Heart left ventricle (tissue), 16 donors: ENCODE measurements at regions not wholly inside any gene's neighbourhood (a gene's known extent, or its start where the extent isn't known, plus 50 kb on each side); places are given as distances from the start of the nearest gene placed in this dataset.

Experiments used
- ATAC-seq, 4 donors: fragments of 200-7000 bp; cut with Tn5 transposase; one replicate each; pipeline ENCODE4 v1.9.1; 2020 to 2022; ENCODE audit warnings: moderate library complexity in 4 of 4, mild to moderate bottlenecking in 3 of 4, moderate number of reproducible peaks in 1 of 4
- DNase-seq, 5 donors: peaks; one replicate each; pipeline ENCODE4 v3.0.0-alpha.2; 2020
- H3K27ac ChIP-seq, 12 donors: fragments of 200-600 bp; sonication (generic) in 4 of 12; one replicate each; pipeline versions ENCODE4 v1.5.0 to v1.8.0; 2016 to 2022; ENCODE audit warnings: mild to moderate bottlenecking in 2 of 12
- H3K27me3 ChIP-seq, 9 donors: fragments of 200-600 bp; sonication (generic) in 2 of 9; one replicate each; pipeline versions ENCODE4 v1.5.1 to v1.8.0; 2016 to 2022; ENCODE audit warnings: mild to moderate bottlenecking in 3 of 9
- H3K36me3 ChIP-seq, 9 donors: fragments of 200-600 bp; sonication (generic) in 2 of 9; one replicate each; pipeline versions ENCODE4 v1.5.0 to v1.8.0; 2018 to 2022; ENCODE audit warnings: mild to moderate bottlenecking in 2 of 9
- H3K4me1 ChIP-seq, 12 donors: fragments of 200-600 bp; sonication (generic) in 4 of 12; one replicate each; pipeline versions ENCODE4 v1.5.0 to v1.8.0; 2016 to 2022; ENCODE audit warnings: mild to moderate bottlenecking in 3 of 12
- H3K4me3 ChIP-seq, 12 donors: fragments of 200-600 bp; sonication (generic) in 4 of 12; one replicate each; pipeline versions ENCODE4 v1.5.0 to v1.8.0; 2017 to 2022; ENCODE audit warnings: mild to moderate bottlenecking in 9 of 12, moderate library complexity in 4 of 12
- H3K9me3 ChIP-seq, 12 donors: fragments of 200-600 bp; sonication (generic) in 4 of 12; one replicate each; pipeline versions ENCODE4 v1.5.0 to v1.8.0; 2016 to 2022; ENCODE audit warnings: mild to moderate bottlenecking in 1 of 12
- CTCF ChIP-seq, 12 donors: fragments of 200-600 bp; sonication (generic) in 4 of 12; IDR thresholded peaks; one replicate each; pipeline versions ENCODE4 v1.5.0 to v1.8.0; 2018 to 2022; ENCODE audit warnings: antibody characterized with exemption in 12 of 12, mild to moderate bottlenecking in 5 of 12
- POLR2A ChIP-seq, 2 donors: fragments of 450-650 bp; IDR thresholded peaks; one replicate each; pipeline ENCODE4 v1.6.1; 2017; ENCODE audit warnings: antibody characterized with exemption in 2 of 2, mild to moderate bottlenecking in 2 of 2, moderate library complexity in 2 of 2
- WGBS, 4 donors: extraction: QIAGEN DNeasy Blood & Tissue Kit in 2 of 4; methylation state at CpG; one replicate each; pipeline versions ENCODE4 v1.1.5 to v1.1.7; 2013 to 2018; 5-methylcytosine and 5-hydroxymethylcytosine counted together
- intact Hi-C, 10 donors: fragments of 100-400 bp; cut with DNase I; formaldehyde crosslinking; loops; one replicate each; pipeline versions ENCODE4 v1.11.1 to v1.14.2; 2022
- donor health status: ischemic (EF 13 %, LVEDD 7.1; RV severe dilation, severe dysfunction).
- donor health status: healthy with polysubstance abuse.
- donor health status: DM: no; HTN: yes; CAD: no.
- donor health status: DM: no; HTN: no; CAD: no.
- donor health status: ischemic (EF 25% LVEDD 6.9; RV normal size, moderate dysfunction).
- donor health status: ischemic (EF 25% LVEDD 5.7; RV mildly dilated, moderate dysfunction).
- donor health status: healthy.
- donor health status: DM: yes; HTN: yes; CAD: no.
- donor health status: ischemic (EF 35%, LVEDD 5.7; RV mildly dilated, moderate dysfunction).
- donor health status: nonischemic (EF 11% LVEDD 7.7; RV severe dilation, severe dysfunction).
- donor health status: DM: yes; HTN: yes; CAD: no.
- donor health status: PGD.
- donor health status: ischemic (EF 29% LVEDD 5.4; RV normal size, mild dysfunction).
- donor health status: nonischemic (EF 23%, LVEDD 6.1; RV moderate dilation, normal function).

DNA sequence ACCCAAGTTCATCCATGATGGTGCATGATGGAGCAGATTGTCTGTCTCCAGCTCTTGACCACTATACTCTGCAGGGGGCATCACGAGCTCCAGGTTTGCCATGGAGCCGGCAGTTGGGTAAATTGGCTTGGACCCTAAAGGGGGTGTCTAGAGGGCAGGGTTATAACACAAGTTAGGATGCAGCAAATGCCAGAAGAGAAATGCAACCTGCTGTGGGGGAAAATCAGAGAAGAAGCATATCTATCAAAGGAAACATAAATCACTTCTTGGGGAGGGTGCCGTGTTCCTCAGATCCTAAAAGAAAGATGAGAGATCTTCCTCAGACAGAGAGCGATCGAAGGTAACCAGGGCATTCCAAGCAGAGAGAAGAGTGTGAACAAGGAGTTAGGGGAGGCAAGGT lies 334.9 kb downstream of the C12orf75 start:
- intact Hi-C loops, result no loop called here
- Histone ChIP-seq H3K27me3 (no peaks in the 10 kb centered on the region), H3K36me3 (no peaks in the 10 kb centered on the region), H3K4me3 (no peak overlapping the region), H3K27ac (no peak overlapping the region), H3K9me3 (no peaks in the 10 kb centered on the region), H3K4me1 (peaks cover 0 to 3% (median 0%) of the 10 kb centered on the region in 12 donors)
- DNase-seq, result no peak
- WGBS, 4 donors, result 94 to 98% (median 95%) methylated on average over 5 of the region's 5 CpGs
- no peak for ATAC-seq
- no peak for TF ChIP-seq CTCF (IDR thresholded peaks at IDR 0.05)
- TF ChIP-seq POLR2A (IDR thresholded peaks at IDR 0.05), result no peak

DNA sequence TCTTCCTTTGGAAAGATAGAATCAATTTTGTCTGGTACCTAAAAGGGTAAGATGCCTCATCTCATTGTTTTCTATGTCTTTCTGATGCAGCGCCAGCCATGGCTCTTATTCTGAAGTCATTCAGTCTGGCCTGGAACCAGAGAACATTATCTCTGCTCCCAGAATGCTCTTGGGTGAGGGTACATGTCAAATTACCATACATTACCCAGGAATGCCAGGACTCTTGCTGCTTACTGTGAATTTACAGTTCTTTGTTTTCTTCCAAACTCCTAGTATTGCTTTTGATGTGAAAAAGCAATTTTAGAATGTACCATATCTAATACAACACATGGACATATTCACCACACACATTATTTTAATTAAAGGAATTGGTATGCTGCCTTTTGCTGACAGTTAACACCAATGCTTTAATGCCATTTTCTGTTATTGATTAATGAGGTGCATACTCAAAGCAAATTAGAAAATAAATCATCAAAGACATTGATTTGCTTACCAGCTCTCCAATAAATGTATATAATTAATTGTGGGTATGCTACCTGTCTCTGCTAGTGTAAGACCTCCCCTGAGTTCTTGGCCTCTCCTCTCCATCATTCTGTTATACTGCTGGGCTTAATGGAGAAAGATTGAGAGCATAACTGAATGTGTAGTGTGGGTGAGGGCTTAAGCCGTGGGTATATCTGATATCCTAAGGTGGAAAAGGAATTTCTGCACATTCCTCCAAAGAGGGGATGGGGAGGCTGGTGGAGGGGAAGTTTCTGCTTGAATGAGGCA lies 337.7 kb downstream of the C12orf75 start:
- peaks cover 0 to 20% (median 13%) of the 10 kb centered on the region in 12 donors for H3K4me1 ChIP-seq
- intact Hi-C loops, result no loop called here
- no peaks in the 10 kb centered on the region for H3K27me3 ChIP-seq
- H3K9me3 ChIP-seq, result no peaks in the 10 kb centered on the region
- H3K27ac ChIP-seq, result no peak overlapping the region
- DNase-seq, result no peak
- H3K4me3 ChIP-seq, result no peak overlapping the region
- TF ChIP-seq CTCF (IDR thresholded peaks at IDR 0.05) (no peak), POLR2A (IDR thresholded peaks at IDR 0.05) (no peak)
- WGBS, 4 donors, result 92 to 98% (median 96%) methylated on average over 2 of the region's 2 CpGs
- ATAC-seq, result no peak
- no peaks in the 10 kb centered on the region for H3K36me3 ChIP-seq

DNA sequence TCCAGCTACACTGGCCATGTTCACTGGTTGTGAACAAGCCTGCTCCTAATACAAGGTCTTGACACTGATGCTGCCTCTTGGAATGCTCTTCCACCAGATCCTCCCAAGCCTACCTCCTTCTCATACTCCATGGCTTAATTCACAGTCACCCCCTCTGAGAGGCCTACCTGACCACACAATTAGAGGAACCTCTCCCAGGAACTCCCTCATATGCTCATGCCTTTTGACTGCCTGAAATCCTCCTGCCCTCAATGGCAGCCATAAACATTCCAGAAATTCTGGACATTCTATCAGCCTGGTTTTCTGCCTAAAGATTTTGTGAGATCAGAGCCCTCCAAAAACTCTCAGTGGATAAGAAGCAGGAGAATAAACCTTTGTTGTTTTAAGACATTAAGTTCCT lies 340.2 kb downstream of the C12orf75 start:
- ATAC-seq, result no peak
- Histone ChIP-seq H3K9me3 (no peaks in the 10 kb centered on the region), H3K27me3 (no peaks in the 10 kb centered on the region), H3K27ac (no peak overlapping the region), H3K36me3 (no peaks in the 10 kb centered on the region), H3K4me1 (peaks cover 0 to 28% (median 16%) of the 10 kb centered on the region in 12 donors), H3K4me3 (no peak overlapping the region)
- intact Hi-C loops, result no loop called here
- no peak for DNase-seq
- TF ChIP-seq POLR2A (IDR thresholded peaks at IDR 0.05), result no peak
- TF ChIP-seq CTCF (IDR thresholded peaks at IDR 0.05), result no peak

DNA sequence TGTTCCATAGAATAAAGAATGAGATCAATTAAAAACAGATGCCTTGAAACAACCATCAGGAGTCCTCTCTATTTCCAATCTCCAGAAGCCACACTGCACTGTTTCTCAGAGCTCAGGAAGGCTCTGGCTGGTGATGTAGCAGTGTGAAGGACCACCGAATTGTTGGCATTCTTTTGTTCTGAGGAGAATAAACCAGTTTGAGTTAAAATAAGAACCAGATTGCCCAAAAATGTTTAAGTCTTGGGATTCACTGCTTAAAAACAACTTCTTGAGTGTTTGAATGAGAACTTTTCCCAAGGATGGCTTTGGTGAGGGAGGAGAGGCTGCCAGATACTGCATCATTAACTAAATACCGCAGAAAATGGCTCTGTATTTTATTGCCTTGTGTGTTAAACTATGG lies 341.2 kb downstream of the C12orf75 start:
- no peak for TF ChIP-seq CTCF (IDR thresholded peaks at IDR 0.05)
- no peak for TF ChIP-seq POLR2A (IDR thresholded peaks at IDR 0.05)
- no peaks in the 10 kb centered on the region for H3K27me3 ChIP-seq
- peak overlapping the region in 11 of 12 donors; percentile 28 to 84 (median 64) for H3K27ac ChIP-seq
- no peaks in the 10 kb centered on the region for H3K9me3 ChIP-seq
- H3K36me3 ChIP-seq, result no peaks in the 10 kb centered on the region
- intact Hi-C loops, result no loop called here
- H3K4me3 ChIP-seq, result no peak overlapping the region
- ATAC-seq, result no peak
- 73 to 91% (median 88%) methylated on average over 2 of the region's 2 CpGs for WGBS, 4 donors
- no peak for DNase-seq
- peaks cover 0 to 34% (median 21%) of the 10 kb centered on the region in 12 donors for H3K4me1 ChIP-seq
